ENCODE measurements at regions not wholly inside any gene's neighbourhood (a gene's known extent, or its start where the extent isn't known, plus 50 kb on each side); places are given as distances from the start of the nearest gene placed in this dataset.

DNA sequence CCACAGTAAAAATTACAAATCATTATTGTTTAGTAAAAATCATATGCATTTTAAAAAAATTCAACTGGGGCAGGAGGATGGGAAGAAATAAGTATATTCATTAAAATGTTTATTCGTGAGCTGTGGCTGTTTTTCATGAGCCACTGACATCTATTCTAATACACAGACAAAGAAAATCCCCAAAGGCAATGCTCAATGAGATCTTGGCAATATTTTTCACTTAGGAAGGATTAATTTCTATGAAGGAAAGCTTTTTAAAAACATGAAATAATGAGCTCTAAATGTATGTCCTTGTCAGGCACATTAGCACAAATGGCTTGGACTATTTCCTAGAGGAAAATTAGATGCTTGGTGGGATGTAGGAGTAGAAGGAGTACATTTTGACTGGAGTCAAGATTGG lies 262.0 kb upstream of the MMADHC start:
- TF ChIP-seq, protein P1, sequence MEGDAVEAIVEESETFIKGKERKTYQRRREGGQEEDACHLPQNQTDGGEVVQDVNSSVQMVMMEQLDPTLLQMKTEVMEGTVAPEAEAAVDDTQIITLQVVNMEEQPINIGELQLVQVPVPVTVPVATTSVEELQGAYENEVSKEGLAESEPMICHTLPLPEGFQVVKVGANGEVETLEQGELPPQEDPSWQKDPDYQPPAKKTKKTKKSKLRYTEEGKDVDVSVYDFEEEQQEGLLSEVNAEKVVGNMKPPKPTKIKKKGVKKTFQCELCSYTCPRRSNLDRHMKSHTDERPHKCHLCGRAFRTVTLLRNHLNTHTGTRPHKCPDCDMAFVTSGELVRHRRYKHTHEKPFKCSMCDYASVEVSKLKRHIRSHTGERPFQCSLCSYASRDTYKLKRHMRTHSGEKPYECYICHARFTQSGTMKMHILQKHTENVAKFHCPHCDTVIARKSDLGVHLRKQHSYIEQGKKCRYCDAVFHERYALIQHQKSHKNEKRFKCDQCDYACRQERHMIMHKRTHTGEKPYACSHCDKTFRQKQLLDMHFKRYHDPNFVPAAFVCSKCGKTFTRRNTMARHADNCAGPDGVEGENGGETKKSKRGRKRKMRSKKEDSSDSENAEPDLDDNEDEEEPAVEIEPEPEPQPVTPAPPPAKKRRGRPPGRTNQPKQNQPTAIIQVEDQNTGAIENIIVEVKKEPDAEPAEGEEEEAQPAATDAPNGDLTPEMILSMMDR (IDR thresholded peaks at IDR 0.05): no peak
- DNase-seq (ENCODE audit: low spot score): no peak
- no peak for ATAC-seq (ENCODE audit: low FRiP score)

DNA sequence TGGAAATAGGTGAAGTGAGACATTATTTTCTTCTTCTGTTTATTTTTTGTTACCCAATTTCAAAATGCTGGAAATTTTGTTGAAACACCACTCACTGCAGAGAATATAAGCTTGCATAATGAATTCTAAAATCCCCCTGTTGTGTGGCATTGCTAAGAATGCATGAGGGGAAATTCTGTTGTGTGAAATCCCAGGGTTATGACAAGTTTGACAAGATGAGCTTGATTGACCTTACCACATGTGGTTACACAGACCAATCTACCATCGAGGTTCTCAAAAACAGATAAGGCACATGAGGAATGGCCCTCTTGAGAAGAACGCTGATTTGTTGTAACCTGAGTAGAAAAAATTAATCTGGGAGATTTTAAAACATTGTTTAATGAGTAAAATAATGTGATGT lies 261.6 kb upstream of the MMADHC start:
- ATAC-seq (ENCODE audit: low FRiP score) (no peak), DNase-seq (ENCODE audit: low spot score) (no peak)
- TF ChIP-seq, protein P1 (IDR thresholded peaks at IDR 0.05): no peak

DNA sequence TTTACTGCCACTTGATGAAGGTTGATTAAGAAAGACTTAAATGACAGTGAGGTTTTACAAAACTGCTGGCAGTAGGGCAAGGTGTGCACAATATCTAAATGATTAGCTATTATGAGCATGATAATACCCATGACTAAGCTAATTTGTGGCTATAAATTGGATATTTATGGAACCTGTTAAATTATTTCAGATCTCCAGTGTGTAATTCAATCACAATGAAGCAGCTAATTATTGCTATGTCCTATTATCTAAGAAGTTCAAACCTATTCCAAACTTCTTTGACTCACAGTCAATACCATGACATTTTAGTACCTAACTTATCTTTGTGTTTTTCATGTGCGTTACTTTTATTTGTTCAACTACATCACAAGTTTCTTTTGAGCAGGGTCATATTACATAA lies 253.8 kb upstream of the MMADHC start:
- ATAC-seq (ENCODE audit: low FRiP score) (no peak), DNase-seq (ENCODE audit: low spot score) (no peak)
- TF ChIP-seq, protein P1 (IDR thresholded peaks at IDR 0.05): no peak

DNA sequence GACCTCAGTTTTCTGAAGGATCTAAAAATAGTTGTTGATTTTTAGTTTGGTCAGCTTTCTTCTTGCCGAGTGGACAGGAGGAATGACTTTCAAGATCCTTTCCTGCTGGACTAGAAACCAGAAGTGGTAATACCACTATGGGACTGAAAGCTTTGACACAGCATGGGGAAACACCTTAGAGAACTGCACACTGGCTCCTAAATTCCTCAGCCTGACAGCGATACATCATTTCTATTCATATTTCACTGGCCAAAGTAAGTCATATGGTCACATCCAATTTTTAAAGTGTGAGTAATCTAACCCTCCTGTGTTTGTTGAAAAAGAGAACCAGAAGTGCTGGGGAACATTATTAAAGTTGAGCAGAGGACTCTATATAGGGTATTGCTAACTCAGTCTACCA lies 244.7 kb upstream of the MMADHC start:
- no peak for ATAC-seq (ENCODE audit: low FRiP score)
- TF ChIP-seq, protein P1 (IDR thresholded peaks at IDR 0.05): no peak

DNA sequence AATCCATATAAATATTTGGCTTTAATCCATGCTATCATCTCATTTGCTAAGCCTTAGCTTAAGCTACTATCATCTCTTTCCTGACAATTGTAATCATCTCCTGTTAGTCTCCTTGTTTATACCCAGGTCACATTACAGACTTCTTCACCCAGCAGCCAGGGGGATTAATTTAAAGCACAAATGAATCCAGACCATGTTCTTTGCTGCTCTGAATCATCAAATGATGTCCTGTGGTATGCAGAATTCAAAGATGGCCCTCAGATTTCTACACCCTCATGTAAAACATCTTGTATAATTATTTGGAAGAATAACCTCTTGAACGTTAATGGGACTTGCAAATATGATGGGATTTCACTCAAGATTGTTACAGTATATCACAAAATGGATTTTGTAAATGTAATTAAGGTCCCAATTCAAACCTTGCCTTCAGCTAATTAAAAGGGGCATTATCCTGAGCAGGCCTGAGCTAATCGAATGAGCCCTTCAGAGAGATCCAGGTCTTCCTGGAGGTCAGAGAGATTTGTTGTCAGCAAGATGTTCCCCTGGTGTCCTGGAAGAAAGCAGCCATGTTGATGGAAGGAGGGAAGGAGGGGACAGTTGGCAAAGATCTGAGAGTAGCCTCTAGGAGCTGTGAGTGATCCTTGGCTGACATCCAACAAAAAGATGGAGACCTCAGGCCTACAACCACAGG lies 241.1 kb upstream of the MMADHC start:
- ATAC-seq (ENCODE audit: low FRiP score) (no peak), DNase-seq (ENCODE audit: low spot score) (no peak)

More for the DNA sequence above, 244.7 kb upstream of the MMADHC start:
- DNase-seq (ENCODE audit: low spot score): no peak

DNA sequence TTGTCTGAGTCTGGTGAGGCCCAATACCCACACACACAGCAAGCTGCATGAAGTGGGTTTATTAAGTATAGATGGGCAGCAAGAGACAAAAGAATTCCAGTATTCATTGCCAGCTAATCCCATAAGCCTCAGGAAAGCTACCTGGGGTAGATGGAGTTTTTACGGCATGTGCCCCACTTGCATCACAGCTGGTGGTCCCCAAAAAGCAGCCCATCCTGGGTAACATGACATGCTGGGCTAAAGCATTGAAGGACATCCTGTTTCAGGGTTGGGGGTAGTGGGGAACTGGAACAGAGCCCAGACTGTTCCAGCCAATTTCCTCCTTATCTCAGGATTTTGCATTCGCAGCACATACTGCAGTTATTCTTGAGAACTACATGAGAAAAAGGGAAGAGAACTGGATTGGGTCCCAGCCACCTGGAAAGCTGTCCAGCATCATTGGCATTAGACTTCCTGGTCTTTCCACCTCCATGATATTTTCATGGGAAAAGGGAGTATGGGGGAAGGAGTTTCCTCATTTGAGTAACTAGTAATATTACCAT lies 240.1 kb upstream of the MMADHC start:
- DNase-seq (ENCODE audit: low spot score) (no peak), ATAC-seq (ENCODE audit: low FRiP score) (no peak)
- TF ChIP-seq, protein P1 (IDR thresholded peaks at IDR 0.05): no peak

More for the DNA sequence above, 241.1 kb upstream of the MMADHC start:
- TF ChIP-seq, protein P1 (IDR thresholded peaks at IDR 0.05): no peak

Data from omental fat pad (tissue), 3 donors.